ENCODE measurements at regions not wholly inside any gene's neighbourhood (a gene's known extent, or its start where the extent isn't known, plus 50 kb on each side); places are given as distances from the start of the nearest gene placed in this dataset.

DNA sequence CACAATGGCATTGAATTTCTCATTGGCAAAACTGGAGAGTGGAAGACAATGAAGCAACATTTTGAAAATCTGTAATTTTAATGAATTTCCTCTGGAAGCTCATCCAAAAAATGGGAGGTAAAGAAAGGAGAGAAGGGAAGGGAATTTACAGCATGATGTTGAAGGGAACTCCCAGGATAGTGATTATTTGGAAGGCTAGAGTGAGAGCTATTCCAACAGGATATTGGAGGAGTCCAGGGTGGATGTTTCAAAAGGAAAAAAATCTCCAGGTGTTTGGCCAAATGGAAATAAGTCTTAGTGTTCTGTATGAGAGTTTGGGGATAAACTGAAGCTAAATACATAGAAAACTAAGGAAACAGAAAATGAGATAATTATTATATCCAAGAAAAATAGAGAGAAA is 106.2 kb downstream of the IZUMO3 start:
- ATAC-seq (ENCODE audit: low read depth) (no peak), DNase-seq (no peak)
- ChIA-PET POLR2A (no interaction called here), CTCF (no interaction called here)
- peaks cover 0 to 5% (median 0%) of the 10 kb centered on the region in 3 donors for H3K9me3 ChIP-seq (ENCODE audit: control extremely low read depth in 1 of 3, control insufficient read depth in 2 of 3, insufficient read depth in 1 of 3, low read length in 2 of 3)
- H3K27me3 ChIP-seq (replicated peaks in 1 of 4; ENCODE audit: control extremely low read depth in 1 of 4, control insufficient read depth in 3 of 4, insufficient read depth in 4 of 4, low read length in 3 of 4), result no peaks in the 10 kb centered on the region
- no peak overlapping the region for H3K4me3 ChIP-seq (ENCODE audit: control extremely low read depth in 1 of 5, extremely low read depth in 1 of 5, insufficient read depth in 1 of 5, low read depth in 2 of 5, low read length in 4 of 5)
- TF ChIP-seq, protein P1, sequence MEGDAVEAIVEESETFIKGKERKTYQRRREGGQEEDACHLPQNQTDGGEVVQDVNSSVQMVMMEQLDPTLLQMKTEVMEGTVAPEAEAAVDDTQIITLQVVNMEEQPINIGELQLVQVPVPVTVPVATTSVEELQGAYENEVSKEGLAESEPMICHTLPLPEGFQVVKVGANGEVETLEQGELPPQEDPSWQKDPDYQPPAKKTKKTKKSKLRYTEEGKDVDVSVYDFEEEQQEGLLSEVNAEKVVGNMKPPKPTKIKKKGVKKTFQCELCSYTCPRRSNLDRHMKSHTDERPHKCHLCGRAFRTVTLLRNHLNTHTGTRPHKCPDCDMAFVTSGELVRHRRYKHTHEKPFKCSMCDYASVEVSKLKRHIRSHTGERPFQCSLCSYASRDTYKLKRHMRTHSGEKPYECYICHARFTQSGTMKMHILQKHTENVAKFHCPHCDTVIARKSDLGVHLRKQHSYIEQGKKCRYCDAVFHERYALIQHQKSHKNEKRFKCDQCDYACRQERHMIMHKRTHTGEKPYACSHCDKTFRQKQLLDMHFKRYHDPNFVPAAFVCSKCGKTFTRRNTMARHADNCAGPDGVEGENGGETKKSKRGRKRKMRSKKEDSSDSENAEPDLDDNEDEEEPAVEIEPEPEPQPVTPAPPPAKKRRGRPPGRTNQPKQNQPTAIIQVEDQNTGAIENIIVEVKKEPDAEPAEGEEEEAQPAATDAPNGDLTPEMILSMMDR (IDR thresholded peaks at IDR 0.05), result no peak
- no peak for TF ChIP-seq EZH2 (IDR thresholded peaks at IDR 0.05; ENCODE audit: borderline replicate concordance, insufficient read depth, low read depth, low read length, poor library complexity, severe bottlenecking)
- H2AFZ ChIP-seq (ENCODE audit: insufficient read depth, low read depth, low read length, poor library complexity, severe bottlenecking), result no peak overlapping the region
- H3K9me3 Mint-ChIP-seq (ENCODE audit: insufficient read depth), result peaks cover 7% of the 10 kb centered on the region
- no peaks in the 10 kb centered on the region for H3K4me1 ChIP-seq (ENCODE audit: control insufficient read depth in 2 of 2, insufficient read depth in 2 of 2, low read length in 2 of 2)
- no peaks in the 10 kb centered on the region for H3K27me3 Mint-ChIP-seq
- H3K36me3 ChIP-seq (replicated peaks in 1 of 2; ENCODE audit: control extremely low read depth in 1 of 2, control insufficient read depth in 1 of 2, extremely low read depth in 1 of 2, insufficient read depth in 2 of 2, low read length in 1 of 2), result no peaks in the 10 kb centered on the region
- no peak overlapping the region for H3K4me2 ChIP-seq (replicated peaks; ENCODE audit: low read depth, low read length, poor library complexity, severe bottlenecking)
- no peak overlapping the region for H3K9ac ChIP-seq (ENCODE audit: low read length)
- no peak overlapping the region for H3K27ac ChIP-seq (ENCODE audit: low read length in 2 of 2)
- no peaks in the 10 kb centered on the region for H3K4me1 Mint-ChIP-seq
- intact Hi-C loops (cut with micrococcal nuclease), result no loop called here
- H3K4me3 Mint-ChIP-seq, result no peak overlapping the region
- no peaks in the 10 kb centered on the region for H3K79me2 ChIP-seq (ENCODE audit: control insufficient read depth, insufficient read depth, low read length)
- H3K27ac Mint-ChIP-seq, result no peak overlapping the region
- H4K20me1 ChIP-seq (ENCODE audit: control insufficient read depth, insufficient read depth, low read length, poor library complexity, severe bottlenecking), result no peaks in the 10 kb centered on the region

DNA sequence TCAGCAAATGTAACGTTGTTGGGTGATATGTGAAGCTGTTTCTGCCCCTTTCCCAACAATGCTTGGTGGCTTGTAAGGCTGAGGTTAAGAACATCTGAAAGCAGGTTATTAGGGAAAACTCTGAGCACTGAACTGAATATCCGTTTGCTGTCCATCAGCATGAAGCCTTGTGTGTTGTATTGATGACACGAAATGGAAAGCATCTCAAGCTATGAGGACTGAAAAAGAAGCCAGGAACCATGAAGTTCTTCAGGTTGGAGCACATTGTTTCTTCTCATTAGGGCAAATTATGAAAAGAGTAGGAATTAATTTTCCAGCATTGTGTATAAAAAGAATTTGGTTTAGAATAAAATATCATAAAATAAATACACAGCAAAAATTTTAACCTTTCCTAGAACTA is 106.8 kb downstream of the IZUMO3 start:
- no peak for DNase-seq
- Mint-ChIP-seq H3K27ac (no peak overlapping the region), H3K4me1 (no peaks in the 10 kb centered on the region), H3K27me3 (no peaks in the 10 kb centered on the region), H3K4me3 (no peak overlapping the region), H3K9me3 (ENCODE audit: insufficient read depth) (peaks cover 7% of the 10 kb centered on the region)
- Histone ChIP-seq H4K20me1 (ENCODE audit: control insufficient read depth, insufficient read depth, low read length, poor library complexity, severe bottlenecking) (no peaks in the 10 kb centered on the region), H3K4me1 (ENCODE audit: control insufficient read depth in 2 of 2, insufficient read depth in 2 of 2, low read length in 2 of 2) (no peaks in the 10 kb centered on the region), H3K4me2 (replicated peaks; ENCODE audit: low read depth, low read length, poor library complexity, severe bottlenecking) (no peak overlapping the region), H3K79me2 (ENCODE audit: control insufficient read depth, insufficient read depth, low read length) (no peaks in the 10 kb centered on the region), H2AFZ (ENCODE audit: insufficient read depth, low read depth, low read length, poor library complexity, severe bottlenecking) (no peak overlapping the region), H3K9me3 (ENCODE audit: control extremely low read depth in 1 of 3, control insufficient read depth in 2 of 3, insufficient read depth in 1 of 3, low read length in 2 of 3) (peaks cover 0 to 5% (median 0%) of the 10 kb centered on the region in 3 donors), H3K27ac (ENCODE audit: low read length in 2 of 2) (no peak overlapping the region), H3K4me3 (ENCODE audit: control extremely low read depth in 1 of 5, extremely low read depth in 1 of 5, insufficient read depth in 1 of 5, low read depth in 2 of 5, low read length in 4 of 5) (no peak overlapping the region), H3K9ac (ENCODE audit: low read length) (no peak overlapping the region), H3K36me3 (replicated peaks in 1 of 2; ENCODE audit: control extremely low read depth in 1 of 2, control insufficient read depth in 1 of 2, extremely low read depth in 1 of 2, insufficient read depth in 2 of 2, low read length in 1 of 2) (no peaks in the 10 kb centered on the region), H3K27me3 (replicated peaks in 1 of 4; ENCODE audit: control extremely low read depth in 1 of 4, control insufficient read depth in 3 of 4, insufficient read depth in 4 of 4, low read length in 3 of 4) (no peaks in the 10 kb centered on the region)
- intact Hi-C loops (cut with micrococcal nuclease), result no loop called here
- no peak for ATAC-seq (ENCODE audit: low read depth)
- ChIA-PET POLR2A (no interaction called here), CTCF (no interaction called here)
- 64% methylated on average over 3 of the region's 3 CpGs for WGBS (ENCODE audit: insufficient coverage)
- no peak for TF ChIP-seq EZH2 (IDR thresholded peaks at IDR 0.05; ENCODE audit: borderline replicate concordance, insufficient read depth, low read depth, low read length, poor library complexity, severe bottlenecking)
- TF ChIP-seq, protein P1 (IDR thresholded peaks at IDR 0.05), result no peak
